T-helper 2 cell treated with Interferon-gamma antibody and Interleukin-4, amounts not matched to agents 100 ng/mL and 5 ng/mL, for 36 hours (primary cell): ENCODE measurements at regions not wholly inside any gene's neighbourhood (a gene's known extent, or its start where the extent isn't known, plus 50 kb on each side); places are given as distances from the start of the nearest gene placed in this dataset.

ENCODE experiments used
- intact Hi-C: fragments of 100-400 bp; cut with micrococcal nuclease; formaldehyde crosslinking; loops from one replicate; pipeline ENCODE4 v1.15.1; 2023

GRCh38 chr2:220043990-220044335 lies 416.5 kb downstream of the SLC4A3 start:
- intact Hi-C loops = no loop called here

- intact Hi-C loops = no loop called here
Observed at GRCh38 chr2:220044383-220044782, 417.0 kb downstream of the SLC4A3 start.

- intact Hi-C loops = no loop called here
Observed at GRCh38 chr2:220046507-220046906, 419.1 kb downstream of the SLC4A3 start.

GRCh38 chr2:220051716-220052115 lies 424.3 kb downstream of the SLC4A3 start:
- intact Hi-C loops = no loop called here

- intact Hi-C loops = no loop called here
Observed at GRCh38 chr2:220053919-220054318, 426.5 kb downstream of the SLC4A3 start.

- intact Hi-C loops = no loop called here
Observed at GRCh38 chr2:220057391-220057790, 430.0 kb downstream of the SLC4A3 start.

- intact Hi-C loops = no loop called here
Observed at GRCh38 chr2:220057916-220058315, 430.5 kb downstream of the SLC4A3 start.

- intact Hi-C loops = no loop called here
Observed at GRCh38 chr2:220064111-220065030, 436.9 kb downstream of the SLC4A3 start.

- intact Hi-C loops = no loop called here
Observed at GRCh38 chr2:220065581-220065980, 438.2 kb downstream of the SLC4A3 start.

- intact Hi-C loops = no loop called here
Observed at GRCh38 chr2:220068846-220069245, 441.4 kb downstream of the SLC4A3 start.

- intact Hi-C loops = no loop called here
Observed at GRCh38 chr2:220070349-220070748, 442.9 kb downstream of the SLC4A3 start.

- intact Hi-C loops = no loop called here
Observed at GRCh38 chr2:220071696-220072095, 444.3 kb downstream of the SLC4A3 start.

GRCh38 chr2:220072669-220073220 lies 445.3 kb downstream of the SLC4A3 start:
- intact Hi-C loops = no loop called here

- intact Hi-C loops = no loop called here
Observed at GRCh38 chr2:220075835-220076234, 448.4 kb downstream of the SLC4A3 start.

GRCh38 chr2:220076734-220077133 lies 449.3 kb downstream of the SLC4A3 start:
- intact Hi-C loops = no loop called here

GRCh38 chr2:220077488-220077887 lies 450.1 kb downstream of the SLC4A3 start:
- intact Hi-C loops = no loop called here

- intact Hi-C loops = no loop called here
Observed at GRCh38 chr2:220078439-220078838, 451.0 kb downstream of the SLC4A3 start.

GRCh38 chr2:220079595-220079994 lies 452.2 kb downstream of the SLC4A3 start:
- intact Hi-C loops = no loop called here

- intact Hi-C loops = no loop called here
Observed at GRCh38 chr2:220081171-220081570, 453.7 kb downstream of the SLC4A3 start.

- intact Hi-C loops = no loop called here
Observed at GRCh38 chr2:220090050-220090449, 462.6 kb downstream of the SLC4A3 start.

- intact Hi-C loops = no loop called here
Observed at GRCh38 chr2:220096406-220096805, 469.0 kb downstream of the SLC4A3 start.

- intact Hi-C loops = no loop called here
Observed at GRCh38 chr2:220101980-220102379, 474.6 kb downstream of the SLC4A3 start.

- intact Hi-C loops = no loop called here
Observed at GRCh38 chr2:220103596-220103995, 476.2 kb downstream of the SLC4A3 start.
